GM10266 (cell line): ENCODE measurements at regions not wholly inside any gene's neighbourhood (a gene's known extent, or its start where the extent isn't known, plus 50 kb on each side); places are given as distances from the start of the nearest gene placed in this dataset.
A peak's percentile ranks its signal among the peaks of the same experiment; 100 is the strongest.

ENCODE experiments used
- DNase-seq: peaks from one replicate; pipeline ENCODE4 v3.0.0; 2012; ENCODE audit errors: extremely low spot score
- CTCF ChIP-seq: IDR thresholded peaks from 2 replicates; pipeline ENCODE4 v1.5.1; 2012; ENCODE audit warnings: mild to moderate bottlenecking, low read depth; ENCODE audit not compliant: control insufficient read depth, insufficient read depth; ENCODE audit errors: missing control alignments

- no peak for TF ChIP-seq CTCF
- DNase-seq, result no peak
Observed at GRCh38 chr9:108184941-108185340, 670.8 kb downstream of the ACTL7B start.

- no peak for DNase-seq
- TF ChIP-seq CTCF, result no peak
Observed at GRCh38 chr9:108184009-108184408, 671.8 kb downstream of the ACTL7B start.

GRCh38 chr9:108182950-108183381, 672.8 kb downstream of the ACTL7B start:
- TF ChIP-seq CTCF, result no peak
- peak; percentile 13 for DNase-seq

- no peak for DNase-seq
- TF ChIP-seq CTCF, result no peak
Observed at GRCh38 chr9:108182270-108182669, 673.5 kb downstream of the ACTL7B start.

GRCh38 chr9:108181441-108181840, 674.3 kb downstream of the ACTL7B start:
- no peak for TF ChIP-seq CTCF
- DNase-seq, result no peak

GRCh38 chr9:108180541-108180940, 675.2 kb downstream of the ACTL7B start:
- DNase-seq, result no peak
- TF ChIP-seq CTCF, result no peak

- TF ChIP-seq CTCF, result no peak
- no peak for DNase-seq
Observed at GRCh38 chr9:108178318-108178717, 677.5 kb downstream of the ACTL7B start.
